ENCODE measurements at regions not wholly inside any gene's neighbourhood (a gene's known extent, or its start where the extent isn't known, plus 50 kb on each side); places are given as distances from the start of the nearest gene placed in this dataset.

DNA sequence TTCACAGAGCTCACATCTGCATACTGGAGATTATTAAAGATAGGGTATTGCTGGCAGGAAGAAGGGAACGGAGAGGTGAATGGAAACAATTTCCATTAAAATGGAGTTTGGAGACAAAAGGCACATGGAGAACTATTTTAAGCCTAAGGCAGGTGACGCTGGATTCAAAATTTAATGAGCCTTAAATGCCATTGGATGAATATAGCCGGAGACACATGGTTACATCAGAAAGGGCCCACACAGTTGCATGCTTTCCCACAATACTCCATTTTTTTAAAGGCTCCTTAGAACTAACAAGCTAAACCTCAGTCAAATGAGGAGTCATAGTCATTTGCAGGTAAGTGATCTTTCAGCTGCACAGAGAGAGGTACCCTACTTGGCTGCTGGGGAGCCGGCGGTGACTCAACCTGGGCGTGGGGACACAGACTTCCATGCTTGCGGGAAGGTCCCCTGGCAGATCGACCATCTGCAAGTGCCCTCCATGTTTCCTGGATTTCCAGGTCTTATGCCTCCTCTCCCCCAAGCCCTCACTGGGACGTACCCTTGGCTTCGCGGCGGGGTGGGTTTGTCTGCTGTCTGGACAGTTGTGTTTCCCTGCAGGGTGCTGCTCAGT, 259.2 kb downstream of the CBLN1 start:
- DNase-seq, result no peak

DNA sequence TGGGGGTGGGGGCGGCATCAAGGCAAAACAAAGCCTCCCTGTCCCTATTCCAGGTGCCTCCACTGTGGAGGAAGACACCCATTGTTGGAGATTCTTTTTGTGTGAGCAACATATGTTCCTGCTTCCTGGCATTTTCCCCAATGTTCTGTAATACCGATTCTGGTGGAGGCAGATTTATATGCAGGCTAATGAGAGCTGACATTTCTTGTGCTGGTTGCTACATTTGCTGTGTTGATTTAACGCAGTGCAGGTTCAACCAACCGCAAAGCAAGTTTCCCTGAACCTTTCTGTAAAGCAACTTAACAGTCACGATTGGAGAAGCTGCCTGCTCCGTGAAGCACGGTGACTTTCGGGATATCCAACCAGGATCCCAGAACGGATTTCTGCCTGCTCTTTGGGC, 260.5 kb downstream of the CBLN1 start:
- DNase-seq, result no peak

- no peak for DNase-seq
Measured at GRCh38 chr16:49020436-49020835, 261.2 kb downstream of the CBLN1 start.

GRCh38 chr16:49019831-49020230, 261.8 kb downstream of the CBLN1 start:
- no peak for DNase-seq

GRCh38 chr16:49019081-49019633, 262.5 kb downstream of the CBLN1 start:
- DNase-seq, result no peak

DNA sequence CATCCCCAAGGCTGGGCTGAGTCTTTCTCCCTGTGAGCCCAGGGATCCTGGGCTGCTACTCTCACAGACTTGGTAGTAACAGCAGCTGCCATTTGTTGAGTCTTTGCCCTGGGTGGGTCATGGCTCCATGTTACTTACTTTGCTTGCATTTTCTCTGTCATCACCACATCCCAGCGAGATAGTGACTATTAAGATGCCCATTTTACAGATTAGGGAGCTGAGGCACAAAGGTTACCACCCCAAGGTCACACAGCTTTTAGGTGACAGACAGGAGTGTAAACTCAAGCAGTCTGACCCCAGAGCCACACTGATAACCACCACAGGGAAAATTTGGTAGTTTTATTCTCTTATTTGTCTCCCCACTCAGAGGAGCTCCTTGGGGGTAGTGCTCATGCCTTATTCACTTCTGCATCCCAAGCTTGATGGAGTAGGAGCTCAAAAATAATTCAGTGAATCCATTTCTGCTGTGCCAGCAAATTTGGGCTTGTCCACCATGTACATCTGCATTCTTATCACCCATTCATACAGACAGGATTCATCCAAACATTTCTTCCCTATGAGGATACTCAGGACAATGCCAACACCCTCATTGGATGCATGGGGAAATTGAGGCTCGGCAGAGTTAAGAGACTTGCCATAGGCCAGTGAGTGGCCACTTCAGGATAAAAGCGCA, 263.2 kb downstream of the CBLN1 start:
- no peak for DNase-seq

DNA sequence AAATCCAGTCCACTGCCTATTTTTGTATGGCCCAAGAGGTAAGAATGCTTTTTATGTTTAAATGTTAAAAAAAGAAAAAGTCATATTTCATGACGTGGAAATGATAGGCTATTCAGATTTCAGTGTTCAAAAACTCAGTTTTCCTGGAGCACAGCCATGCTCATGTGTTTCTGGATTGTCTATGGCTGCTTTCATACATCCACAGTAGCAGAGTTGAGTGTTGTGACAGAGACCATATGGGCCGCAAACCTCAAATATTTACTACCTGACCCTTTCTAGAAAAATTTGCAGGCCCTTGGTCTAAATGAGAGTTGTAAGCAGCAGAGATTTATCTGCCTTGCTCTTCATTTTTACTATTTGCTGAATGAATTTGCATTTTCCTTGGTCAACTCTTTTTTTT, 264.1 kb downstream of the CBLN1 start:
- no peak for DNase-seq

DNA sequence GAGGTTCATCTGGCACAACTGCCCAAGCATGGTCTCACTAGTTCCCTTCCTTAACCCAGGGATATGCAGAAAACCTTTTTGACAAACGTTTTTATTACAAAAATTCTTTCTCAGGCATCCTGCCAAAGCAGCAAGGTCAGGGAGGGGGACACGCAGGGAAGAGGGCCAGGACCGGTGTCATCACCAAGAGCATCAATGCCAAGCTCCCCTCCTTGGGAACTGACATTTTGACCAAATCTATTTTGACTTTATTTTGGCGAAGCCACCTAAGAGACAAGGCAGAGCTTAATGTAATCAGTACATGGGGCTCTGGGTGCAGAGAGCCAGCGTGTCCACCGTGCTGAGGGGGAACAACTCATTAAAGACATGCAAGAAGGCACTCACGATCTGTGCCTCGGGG, 265.2 kb downstream of the CBLN1 start:
- no peak for DNase-seq

DNA sequence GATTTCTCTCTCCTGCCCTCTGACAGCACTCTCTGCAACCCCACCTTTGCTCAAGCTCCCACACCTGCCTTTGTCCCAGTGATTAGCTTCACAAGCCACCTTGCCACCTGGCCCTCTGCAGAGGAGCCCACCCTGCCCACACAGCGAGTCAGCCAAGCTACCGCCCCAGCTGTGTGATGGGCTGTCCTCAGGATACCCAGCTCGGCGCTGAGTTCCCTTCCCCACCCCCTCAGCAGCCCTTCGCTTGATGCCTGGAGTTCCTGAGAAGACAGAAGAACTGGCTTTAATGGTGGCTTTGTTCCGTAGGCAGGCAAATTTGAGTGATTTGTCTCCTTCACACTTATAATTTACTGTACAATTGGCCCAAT, 266.4 kb downstream of the CBLN1 start:
- DNase-seq, result no peak

GRCh38 chr16:49014277-49015224, 267.1 kb downstream of the CBLN1 start:
- DNase-seq, result no peak

DNA sequence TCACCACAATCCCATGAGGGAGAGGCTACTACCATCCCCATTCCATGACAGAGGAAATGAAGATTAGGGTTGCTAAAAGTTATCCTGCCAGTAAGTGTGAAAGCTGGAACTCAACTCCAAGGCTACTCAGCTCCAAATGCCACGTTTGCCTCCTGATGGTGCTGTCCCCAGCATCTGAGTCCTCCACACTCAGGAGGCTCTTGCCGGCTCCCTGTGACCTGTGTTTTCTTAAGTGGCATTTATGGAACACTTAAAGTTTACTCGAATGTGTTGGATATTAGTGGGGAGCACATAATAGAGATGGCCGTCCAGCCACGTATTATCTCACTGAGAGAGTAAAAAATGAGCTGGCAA, 267.9 kb downstream of the CBLN1 start:
- no peak for DNase-seq

DNA sequence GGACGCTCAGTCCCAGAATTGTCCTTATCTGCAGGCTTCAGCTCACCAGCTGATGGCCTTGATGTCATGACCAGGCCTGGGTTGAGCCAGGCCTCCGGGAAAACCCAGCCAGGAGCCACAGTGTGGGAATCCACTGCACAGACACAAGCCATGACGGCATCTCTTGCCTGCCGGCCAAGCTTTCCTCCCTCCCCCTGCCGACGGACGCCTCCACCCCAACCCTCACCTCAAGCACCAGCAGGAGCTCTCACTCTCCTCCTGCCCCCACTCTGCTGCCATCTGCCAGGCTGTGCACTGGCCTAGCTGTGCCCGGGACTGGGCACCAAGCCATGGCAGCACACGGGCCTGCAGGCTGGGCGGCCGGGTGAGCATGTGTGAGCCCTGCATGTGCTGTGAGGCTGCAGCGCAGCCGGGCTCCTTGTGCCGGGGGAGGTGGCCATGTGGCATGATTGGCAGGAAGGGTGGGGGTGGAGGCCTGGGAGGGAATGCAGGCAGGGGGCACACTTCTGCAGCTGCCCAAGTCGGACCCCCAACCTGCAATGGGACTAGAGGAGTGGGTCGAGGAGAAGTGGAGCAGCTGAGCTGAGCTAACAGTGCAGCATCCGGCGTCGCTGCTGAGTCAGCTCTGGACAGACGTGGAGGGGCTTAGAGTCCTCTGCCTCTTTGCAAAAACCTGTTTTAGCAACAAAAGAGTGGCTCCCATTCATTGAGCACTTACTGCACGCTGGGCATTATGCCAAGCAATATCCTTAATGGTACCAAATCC, 268.5 kb downstream of the CBLN1 start:
- DNase-seq, result no peak

GRCh38 chr16:49011901-49012300, 269.7 kb downstream of the CBLN1 start:
- DNase-seq, result no peak

- DNase-seq, result no peak
Measured at GRCh38 chr16:49010879-49011278, 270.8 kb downstream of the CBLN1 start.

DNA sequence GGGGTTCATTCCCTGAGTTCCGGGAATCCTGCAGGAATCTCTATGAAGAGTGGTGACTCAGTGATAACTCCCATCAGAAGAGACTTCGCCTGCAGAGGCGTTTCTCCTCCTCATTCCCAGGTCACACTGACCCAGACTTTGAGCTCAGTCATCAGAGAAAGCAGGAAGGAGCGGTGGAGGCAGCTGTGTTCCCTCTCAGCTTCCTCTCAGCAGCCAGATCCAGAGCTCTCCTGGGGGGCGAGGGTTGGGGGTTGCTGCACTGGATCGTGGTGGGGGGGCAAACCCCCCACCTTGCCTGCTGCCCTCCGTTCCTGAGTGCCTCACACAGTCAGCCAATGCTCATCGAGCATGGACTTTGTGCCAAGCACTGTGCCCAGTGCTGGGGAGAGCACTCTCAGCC, 271.2 kb downstream of the CBLN1 start:
- no peak for DNase-seq

GRCh38 chr16:49009204-49009603, 272.4 kb downstream of the CBLN1 start:
- DNase-seq, result no peak

- no peak for DNase-seq
Measured at GRCh38 chr16:49003992-49004391, 277.6 kb downstream of the CBLN1 start.

DNA sequence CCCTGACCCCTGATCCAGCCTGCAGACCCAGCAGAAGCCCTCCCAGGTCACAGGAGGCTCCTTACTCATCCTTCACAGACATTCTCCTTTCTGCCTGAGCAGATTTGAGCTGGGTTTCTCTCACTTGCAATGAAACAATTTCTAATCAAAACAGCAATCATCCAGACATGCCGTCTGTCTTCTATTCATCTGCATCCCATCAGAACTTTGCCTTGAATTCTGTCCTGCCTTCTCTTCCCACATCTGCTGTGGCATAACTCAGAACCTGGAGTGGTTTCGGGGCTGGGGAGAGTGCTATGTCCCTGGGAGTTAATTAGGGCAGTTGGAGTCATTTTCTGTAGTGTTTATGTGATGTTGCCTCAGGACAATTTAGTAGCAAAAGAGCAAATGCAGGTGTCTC, 278.6 kb downstream of the CBLN1 start:
- no peak for DNase-seq

- no peak for DNase-seq
Measured at GRCh38 chr16:49000594-49000993, 281.0 kb downstream of the CBLN1 start.

DNA sequence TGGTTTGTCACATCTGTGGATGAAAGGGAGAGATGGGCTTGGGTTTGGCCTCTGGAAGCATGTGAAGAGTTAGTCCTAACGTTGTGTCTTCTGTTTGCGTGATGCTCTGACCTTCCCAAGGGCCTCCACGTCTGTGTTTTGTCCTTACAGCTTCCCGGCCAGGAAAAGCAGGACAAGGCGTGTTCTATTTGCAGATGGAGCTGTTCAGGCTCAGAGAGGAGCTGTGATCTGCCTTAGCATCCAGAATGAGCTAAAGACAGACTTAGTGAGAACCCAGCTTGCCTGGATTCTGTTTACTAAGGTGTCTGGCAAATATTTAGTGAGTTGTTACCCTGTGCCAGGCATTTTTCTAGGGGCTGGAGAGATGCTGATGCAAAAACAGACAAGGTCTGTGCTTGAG, 282.1 kb downstream of the CBLN1 start:
- no peak for DNase-seq

- no peak for DNase-seq
Measured at GRCh38 chr16:48999044-48999443, 282.6 kb downstream of the CBLN1 start.

DNA sequence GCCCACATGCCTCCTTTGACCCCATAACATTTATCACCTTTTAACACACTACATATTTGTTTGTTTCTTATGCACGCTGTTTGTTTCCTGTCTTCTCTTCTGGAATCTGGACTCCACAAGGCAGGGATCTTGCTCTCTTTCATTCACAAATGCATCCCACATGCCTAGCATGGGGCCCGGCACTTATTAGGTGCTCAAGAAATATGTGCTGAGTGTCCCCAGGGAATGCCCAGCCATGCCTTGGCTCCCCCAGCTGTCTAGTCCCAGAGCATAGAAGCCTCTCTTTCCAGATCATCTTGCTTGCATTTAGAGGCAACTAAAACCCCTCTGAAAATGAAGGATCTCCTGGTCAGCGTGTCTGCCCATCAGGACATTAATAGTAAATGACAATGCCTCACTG, 283.7 kb downstream of the CBLN1 start:
- no peak for DNase-seq

DNA sequence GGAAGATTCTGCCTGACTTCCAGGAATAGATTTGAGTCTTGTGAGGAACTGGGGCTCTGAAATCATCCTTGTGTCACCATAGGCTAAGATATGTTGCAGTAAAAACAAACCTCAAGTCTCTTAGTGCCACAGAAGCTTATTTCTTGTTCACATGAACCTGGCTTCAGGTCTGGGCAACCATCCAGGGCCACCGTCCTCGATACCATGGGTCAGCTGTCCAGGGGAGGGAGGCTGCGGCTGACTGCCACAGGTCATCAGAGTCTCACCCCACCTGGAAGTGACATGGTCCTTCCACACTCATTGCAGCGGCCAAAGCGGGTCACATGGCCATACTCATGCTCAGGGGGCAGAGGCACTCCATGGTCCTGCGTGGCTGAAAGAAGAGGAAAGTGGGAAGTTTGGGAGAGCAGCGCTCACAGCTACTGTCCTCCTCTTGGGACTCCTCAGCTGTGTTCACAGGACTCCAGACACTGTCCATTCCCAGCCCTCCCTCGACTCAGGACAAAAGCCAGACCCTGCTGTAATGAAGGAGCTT, 284.5 kb downstream of the CBLN1 start:
- no peak for DNase-seq
